ENCODE measurements at regions not wholly inside any gene's neighbourhood (a gene's known extent, or its start where the extent isn't known, plus 50 kb on each side); places are given as distances from the start of the nearest gene placed in this dataset.

GRCh38 chr7:25067726-25068501, 57.1 kb downstream of the CYCS start:
- Histone ChIP-seq H3K56ac (ENCODE audit: extremely low read depth, insufficient read depth, low read length) (no peak overlapping the region), H3K79me1 (ENCODE audit: low read depth in 1 of 2, low read length in 2 of 2) (no peaks in the 10 kb centered on the region; a peak in 1 of 4 replicates), H4K5ac (ENCODE audit: low read depth, low read length) (no peak overlapping the region), H4K91ac (ENCODE audit: insufficient read depth, low read depth, low read length) (no peak overlapping the region), H3K36me3 (ENCODE audit: control insufficient read depth, insufficient read depth, low read length) (no peaks in the 10 kb centered on the region), H2AK5ac (ENCODE audit: low read depth, low read length) (no peak overlapping the region), H3K9ac (ENCODE audit: low read depth, low read length) (no peak overlapping the region), H2AFZ (replicated peaks; ENCODE audit: low read length, poor library complexity) (no peak overlapping the region), H3K18ac (ENCODE audit: low read depth, low read length) (no peak overlapping the region), H2AK9ac (replicated peaks; ENCODE audit: low read depth, low read length, poor library complexity) (no peak overlapping the region), H4K20me1 (ENCODE audit: insufficient read depth, low read length) (no peaks in the 10 kb centered on the region), H2BK120ac (ENCODE audit: low read depth, low read length) (no peak overlapping the region), H3K27ac (ENCODE audit: insufficient read depth, low read length) (no peak overlapping the region), H3K14ac (replicated peaks; ENCODE audit: low read depth, low read length) (no peak overlapping the region), H3K4me2 (ENCODE audit: low read depth, low read length) (no peak overlapping the region), H3K23ac (ENCODE audit: low read depth, low read length) (no peak overlapping the region), H3K27me3 (ENCODE audit: control insufficient read depth, insufficient read depth, low read length) (no peaks in the 10 kb centered on the region), H3K9me3 (ENCODE audit: control insufficient read depth, insufficient read depth, low read length) (no peaks in the 10 kb centered on the region), H4K8ac (ENCODE audit: low read depth in 2 of 2, low read length in 2 of 2) (no peak overlapping the region), H3K9me1 (ENCODE audit: insufficient read depth, low read length) (0 out of 2 replicates have a peak, but pooled peaks cover 6% of the 10 kb centered on the region), H2BK5ac (ENCODE audit: low read depth, low read length, poor library complexity, severe bottlenecking) (no peak overlapping the region), H3K4me1 (ENCODE audit: control insufficient read depth, insufficient read depth, low read length) (peaks cover 4% of the 10 kb centered on the region; the same call in 1 of the 2 replicates), H3K4ac (ENCODE audit: low read depth, low read length) (no peak overlapping the region), H3K4me3 (ENCODE audit: insufficient read depth, low read depth, low read length) (no peak overlapping the region), H2BK15ac (ENCODE audit: low read depth, low read length) (no peak overlapping the region), H2BK20ac (ENCODE audit: low read depth, low read length) (no peak overlapping the region)
- TF ChIP-seq, protein P1, sequence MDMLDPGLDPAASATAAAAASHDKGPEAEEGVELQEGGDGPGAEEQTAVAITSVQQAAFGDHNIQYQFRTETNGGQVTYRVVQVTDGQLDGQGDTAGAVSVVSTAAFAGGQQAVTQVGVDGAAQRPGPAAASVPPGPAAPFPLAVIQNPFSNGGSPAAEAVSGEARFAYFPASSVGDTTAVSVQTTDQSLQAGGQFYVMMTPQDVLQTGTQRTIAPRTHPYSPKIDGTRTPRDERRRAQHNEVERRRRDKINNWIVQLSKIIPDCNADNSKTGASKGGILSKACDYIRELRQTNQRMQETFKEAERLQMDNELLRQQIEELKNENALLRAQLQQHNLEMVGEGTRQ (IDR thresholded peaks at IDR 0.05; ENCODE audit: low read depth, low read length), result no peak
- TF ChIP-seq MAFK (IDR thresholded peaks at IDR 0.05; ENCODE audit: low read depth, low read length) (no peak), CEBPB (IDR thresholded peaks at IDR 0.05; ENCODE audit: low read depth, low read length) (no peak), RCOR1 (IDR thresholded peaks at IDR 0.05; ENCODE audit: insufficient replicate concordance, low read length) (no peak), NFE2L2 (IDR thresholded peaks at IDR 0.05; ENCODE audit: low read depth, low read length) (no peak), RAD21 (IDR thresholded peaks at IDR 0.05; ENCODE audit: low read length) (no peak), CHD1 (IDR thresholded peaks at IDR 0.05; ENCODE audit: low read depth, low read length) (no peak), FOS (IDR thresholded peaks at IDR 0.05; ENCODE audit: low read depth, low read length) (no peak), RFX5 (IDR thresholded peaks at IDR 0.05; ENCODE audit: low read depth, low read length) (no peak)
- TF ChIP-seq, protein P2, sequence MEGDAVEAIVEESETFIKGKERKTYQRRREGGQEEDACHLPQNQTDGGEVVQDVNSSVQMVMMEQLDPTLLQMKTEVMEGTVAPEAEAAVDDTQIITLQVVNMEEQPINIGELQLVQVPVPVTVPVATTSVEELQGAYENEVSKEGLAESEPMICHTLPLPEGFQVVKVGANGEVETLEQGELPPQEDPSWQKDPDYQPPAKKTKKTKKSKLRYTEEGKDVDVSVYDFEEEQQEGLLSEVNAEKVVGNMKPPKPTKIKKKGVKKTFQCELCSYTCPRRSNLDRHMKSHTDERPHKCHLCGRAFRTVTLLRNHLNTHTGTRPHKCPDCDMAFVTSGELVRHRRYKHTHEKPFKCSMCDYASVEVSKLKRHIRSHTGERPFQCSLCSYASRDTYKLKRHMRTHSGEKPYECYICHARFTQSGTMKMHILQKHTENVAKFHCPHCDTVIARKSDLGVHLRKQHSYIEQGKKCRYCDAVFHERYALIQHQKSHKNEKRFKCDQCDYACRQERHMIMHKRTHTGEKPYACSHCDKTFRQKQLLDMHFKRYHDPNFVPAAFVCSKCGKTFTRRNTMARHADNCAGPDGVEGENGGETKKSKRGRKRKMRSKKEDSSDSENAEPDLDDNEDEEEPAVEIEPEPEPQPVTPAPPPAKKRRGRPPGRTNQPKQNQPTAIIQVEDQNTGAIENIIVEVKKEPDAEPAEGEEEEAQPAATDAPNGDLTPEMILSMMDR (conservative IDR thresholded peaks at IDR 0.05; ENCODE audit: low read depth, low read length), result no peak
- BruUV-seq (replicated peaks), result no TSS peak
- in situ Hi-C loops (cut with MboI; ENCODE audit: low sequenced_read_pairs) (loop anchor here (10.0 kb wide), 1 partner anchor 83 kb away; the partner anchor contains the start of gene OSBPL3), intact Hi-C loops (cut with micrococcal nuclease) (loop anchor here (1.0 kb wide), 1 partner anchor 84 kb away; no protein-coding TSS in a partner anchor), dilution Hi-C loops (cut with HindIII; ENCODE audit: low sequenced_read_pairs, unreplicated experiment) (no loop called here)
- ChIA-PET POLR2A (ENCODE audit: unreplicated experiment) (no interaction called here), CTCF (interaction anchor here (1.2 kb wide), 1 partner anchor 256 kb away, joined by 3 read pairs; no protein-coding TSS in a partner anchor)
- DNase-seq (no peak), ATAC-seq (ENCODE audit: low read depth) (no peak)
- WGBS, 2 experiments (ENCODE audit: extremely low coverage in 2 of 2, insufficient read length in 1 of 2), result no CpG with 5 or more reads among the region's 6 CpGs
